ENCODE measurements at regions not wholly inside any gene's neighbourhood (a gene's known extent, or its start where the extent isn't known, plus 50 kb on each side); places are given as distances from the start of the nearest gene placed in this dataset.
"Not testable (repeated sequence)": the region's sequence is repeated elsewhere in the genome, so short reads cannot be mapped to it uniquely, and the experiment has no call there.

- DNase-seq, result no peak
Measured at GRCh38 chr14:48349689-48350088, 674.3 kb upstream of the MDGA2 start.

- no peak for DNase-seq
Measured at GRCh38 chr14:48341069-48341468, 665.7 kb upstream of the MDGA2 start.

GRCh38 chr14:48333221-48333920 lies 658.0 kb upstream of the MDGA2 start:
- DNase-seq, result no peak

- no peak for DNase-seq
Measured at GRCh38 chr14:48331421-48331820, 656.0 kb upstream of the MDGA2 start.

GRCh38 chr14:48325486-48325885 lies 650.1 kb upstream of the MDGA2 start:
- no peak for DNase-seq

GRCh38 chr14:48323665-48324064 lies 648.3 kb upstream of the MDGA2 start:
- DNase-seq, result no peak

GRCh38 chr14:48319823-48320222 lies 644.4 kb upstream of the MDGA2 start:
- no peak for DNase-seq

GRCh38 chr14:48304729-48305128 lies 629.3 kb upstream of the MDGA2 start:
- no peak for DNase-seq

- DNase-seq, result no peak
Measured at GRCh38 chr14:48289701-48290100, 614.3 kb upstream of the MDGA2 start.

- DNase-seq, result not testable (repeated sequence)
Measured at GRCh38 chr14:48285217-48285616, 609.8 kb upstream of the MDGA2 start.

GRCh38 chr14:48275301-48275700 lies 599.9 kb upstream of the MDGA2 start:
- no peak for DNase-seq

GRCh38 chr14:48274826-48275225 lies 599.4 kb upstream of the MDGA2 start:
- no peak for DNase-seq

- not testable (repeated sequence) for DNase-seq
Measured at GRCh38 chr14:48267926-48268325, 592.5 kb upstream of the MDGA2 start.

GRCh38 chr14:48266201-48266600 lies 590.8 kb upstream of the MDGA2 start:
- DNase-seq, result not testable (repeated sequence)

GRCh38 chr14:48261436-48261835 lies 586.0 kb upstream of the MDGA2 start:
- no peak for DNase-seq

GRCh38 chr14:48260394-48261295 lies 585.2 kb upstream of the MDGA2 start:
- not testable (repeated sequence) for DNase-seq

GRCh38 chr14:48259876-48260275 lies 584.5 kb upstream of the MDGA2 start:
- DNase-seq, result not testable (repeated sequence)

- not testable (repeated sequence) for DNase-seq
Measured at GRCh38 chr14:48259232-48259631, 583.8 kb upstream of the MDGA2 start.

- DNase-seq, result not testable (repeated sequence)
Measured at GRCh38 chr14:48258703-48259102, 583.3 kb upstream of the MDGA2 start.

GRCh38 chr14:48253020-48253419 lies 577.6 kb upstream of the MDGA2 start:
- DNase-seq, result no peak

GRCh38 chr14:48251290-48251689 lies 575.9 kb upstream of the MDGA2 start:
- no peak for DNase-seq

GRCh38 chr14:48250575-48250974 lies 575.2 kb upstream of the MDGA2 start:
- no peak for DNase-seq

- no peak for DNase-seq
Measured at GRCh38 chr14:48247977-48248376, 572.6 kb upstream of the MDGA2 start.

GRCh38 chr14:48243900-48244299 lies 568.5 kb upstream of the MDGA2 start:
- no peak for DNase-seq
